Choroid plexus epithelial cell (primary cell): ENCODE measurements at regions not wholly inside any gene's neighbourhood (a gene's known extent, or its start where the extent isn't known, plus 50 kb on each side); places are given as distances from the start of the nearest gene placed in this dataset.

ENCODE experiments used
- DNase-seq: peaks from one replicate; pipeline ENCODE4 v3.0.0-alpha.2; 2010; ENCODE audit warnings: low read depth
- H3K4me3 ChIP-seq: 2 replicates; pipeline ENCODE4 v1.5.1; 2011; ENCODE audit warnings: low read depth, mild to moderate bottlenecking, control low read depth, low read length, moderate library complexity
- CTCF ChIP-seq: conservative IDR thresholded peaks from 2 replicates; pipeline ENCODE4 v1.5.1; 2011; ENCODE audit warnings: low read depth, mild to moderate bottlenecking, control low read depth, inconsistent platforms, low read length, moderate library complexity

- no peak for DNase-seq
- TF ChIP-seq CTCF: no peak
Observed at GRCh38 chr2:206845877-206846276, 80.5 kb downstream of the FASTKD2 start.

GRCh38 chr2:206846331-206846730 is 80.9 kb downstream of the FASTKD2 start:
- no peak overlapping the region for H3K4me3 ChIP-seq
- no peak for TF ChIP-seq CTCF
- DNase-seq: no peak

More at GRCh38 chr2:206845877-206846276, 80.5 kb downstream of the FASTKD2 start:
- no peak overlapping the region for H3K4me3 ChIP-seq

GRCh38 chr2:206846981-206847834 is 81.8 kb downstream of the FASTKD2 start:
- no peak overlapping the region for H3K4me3 ChIP-seq
- no peak for TF ChIP-seq CTCF
- DNase-seq: no peak

GRCh38 chr2:206850369-206850768 is 85.0 kb downstream of the FASTKD2 start:
- no peak overlapping the region for H3K4me3 ChIP-seq
- no peak for DNase-seq
- no peak for TF ChIP-seq CTCF

- DNase-seq: no peak
- H3K4me3 ChIP-seq: no peak overlapping the region
- TF ChIP-seq CTCF: no peak
Observed at GRCh38 chr2:206851521-206851920, 86.1 kb downstream of the FASTKD2 start.

- no peak for TF ChIP-seq CTCF
- no peak overlapping the region for H3K4me3 ChIP-seq
- no peak for DNase-seq
Observed at GRCh38 chr2:206853915-206854314, 85.4 kb upstream of the CPO start.
